A549 (cell line): ENCODE measurements at regions not wholly inside any gene's neighbourhood (a gene's known extent, or its start where the extent isn't known, plus 50 kb on each side); places are given as distances from the start of the nearest gene placed in this dataset.

Experiments used
- ATAC-seq, 2 experiments: fragments of 200-7000 bp in 1 of 2; fragments of >200 bp in 1 of 2; cut with Nextera tagmentation in 1 of 2; cut with Tn5 transposase in 1 of 2; 3 replicates each; pipeline versions ENCODE4 v1.8.0 to v1.9.1; 2018 to 2020; ENCODE audit warnings: mild to moderate bottlenecking in 1 of 2, moderate library complexity in 1 of 2
- CTCF ChIA-PET: fragments of 300-600 bp; sonication (Branson Sonifier 250); formaldehyde crosslinking; extraction: SDS; loops from one replicate; lab custom pipeline; 2021; ENCODE audit warnings: antibody characterized with exemption, inconsistent platforms; lab: Yijun Ruan, JAX
- POLR2A ChIA-PET: fragments of 350-600 bp; formaldehyde crosslinking; extraction: SDS; loops from one replicate; lab custom pipeline; 2021; ENCODE audit warnings: antibody characterized with exemption, inconsistent platforms; lab: Yijun Ruan, JAX
- DNase-seq, 2 experiments: peaks; one replicate each; pipeline versions ENCODE4 v3.0.0 to v3.0.0-alpha.2; 2011 to 2016; ENCODE audit warnings: low read depth in 1 of 2, low spot score in 1 of 2
- FAIRE-seq: peaks from 2 replicates; lab custom pipeline; 2011; peaks lifted over from hg19 to GRCh38; lab: Jason Lieb, UNC
- H3K27ac ChIP-seq, 2 experiments: fragments of >200 bp; sonication (Bioruptor Twin); formaldehyde crosslinking; 3 replicates each; pipeline ENCODE4 v1.5.1; 2016 to 2017
- H3K4me1 ChIP-seq: fragments of >200 bp; sonication (Bioruptor Twin); formaldehyde crosslinking; 3 replicates; pipeline ENCODE4 v1.6.1; 2016
- H3K4me2 ChIP-seq: fragments of >200 bp; sonication (Bioruptor Twin); formaldehyde crosslinking; 3 replicates; pipeline ENCODE4 v1.6.1; 2016
- H3K4me3 ChIP-seq: fragments of >200 bp; sonication (Bioruptor Twin); formaldehyde crosslinking; 3 replicates; pipeline ENCODE4 v1.5.1; 2016
- H3K9me3 ChIP-seq: fragments of >200 bp; sonication (Bioruptor Twin); formaldehyde crosslinking; 3 replicates; pipeline ENCODE4 v1.6.1; 2016
- ATOH8 ChIP-seq: fragments of 250-450 bp; sonication (Bioruptor Pico); IDR thresholded peaks from 2 replicates; pipeline ENCODE4 v1.5.0; 2020; ENCODE audit warnings: low read depth, mild to moderate bottlenecking, moderate library complexity
- BHLHE40 ChIP-seq: IDR thresholded peaks from 2 replicates; pipeline ENCODE4 v1.6.1; 2012; ENCODE audit warnings: low read depth, low read length, inconsistent platforms
- CBX8 ChIP-seq: fragments of 200-600 bp; sonication (generic); IDR thresholded peaks from 2 replicates; pipeline ENCODE4 v1.6.1; 2016
- CEBPB ChIP-seq, 2 experiments: fragments of >200 bp in 1 of 2; sonication (Bioruptor Twin) in 1 of 2; formaldehyde crosslinking in 1 of 2; IDR thresholded peaks; 2 replicates each; pipeline ENCODE4 v1.6.1; 2012 to 2016
- CHD2 ChIP-seq: fragments of 150-350 bp; IDR thresholded peaks from 2 replicates; pipeline ENCODE4 v1.6.1; 2014; ENCODE audit warnings: low read length; ENCODE audit not compliant: partially characterized antibody
- EHF ChIP-seq: fragments of 250-450 bp; sonication (Bioruptor Pico); IDR thresholded peaks from 2 replicates; pipeline ENCODE4 v1.5.0; 2020; ENCODE audit warnings: mild to moderate bottlenecking
- FOSL2 ChIP-seq, 2 experiments: fragments of 450-650 bp in 1 of 2; fragments of >200 bp in 1 of 2; sonication (Bioruptor Twin) in 1 of 2; formaldehyde crosslinking; IDR thresholded peaks; 2 replicates each; pipeline versions ENCODE4 v1.5.0 to v1.6.1; 2016 to 2020; ENCODE audit warnings: mild to moderate bottlenecking in 1 of 2, moderate library complexity in 1 of 2
- FOXS1 ChIP-seq: fragments of 250-450 bp; sonication (Bioruptor Pico); IDR thresholded peaks from 2 replicates; pipeline ENCODE4 v1.5.0; 2020; ENCODE audit warnings: mild to moderate bottlenecking, moderate library complexity
- GATA3 ChIP-seq: IDR thresholded peaks from 2 replicates; pipeline ENCODE4 v1.6.1; 2012; ENCODE audit warnings: borderline replicate concordance
- HOXB5 ChIP-seq: fragments of 250-450 bp; sonication (Bioruptor Pico); IDR thresholded peaks from 2 replicates; pipeline ENCODE4 v1.5.0; 2020; ENCODE audit warnings: mild to moderate bottlenecking, moderate library complexity
- KDM5A ChIP-seq: fragments of 200-600 bp; sonication (generic); IDR thresholded peaks from 2 replicates; pipeline ENCODE4 v1.6.1; 2016; ENCODE audit warnings: antibody characterized with exemption, mild to moderate bottlenecking
- MAFK ChIP-seq: fragments of 450-650 bp; IDR thresholded peaks from 2 replicates; pipeline ENCODE4 v1.6.1; 2014; ENCODE audit not compliant: partially characterized antibody
- MAX ChIP-seq: IDR thresholded peaks from 2 replicates; pipeline ENCODE4 v1.6.1; 2012
- MYC ChIP-seq: IDR thresholded peaks from 2 replicates; pipeline ENCODE4 v1.6.1; 2012; ENCODE audit warnings: mild to moderate bottlenecking, inconsistent platforms, low read length, improper control_type of control experiment, borderline replicate concordance
- NFE2L2 ChIP-seq: fragments of 150-350 bp; conservative IDR thresholded peaks from 2 replicates; pipeline ENCODE4 v1.6.1; 2014; ENCODE audit warnings: low read length
- NPAS2 ChIP-seq: fragments of 250-450 bp; sonication (Bioruptor Pico); IDR thresholded peaks from 2 replicates; pipeline ENCODE4 v1.8.0; 2022; ENCODE audit warnings: mild to moderate bottlenecking, moderate library complexity, borderline replicate concordance
- NR3C1 ChIP-seq: fragments of >200 bp; sonication (Bioruptor Twin); formaldehyde crosslinking; IDR thresholded peaks from 3 replicates; pipeline ENCODE4 v1.6.1; 2017
- PBX3 ChIP-seq: IDR thresholded peaks from 2 replicates; pipeline ENCODE4 v1.6.1; 2012
- RNF2 ChIP-seq: fragments of 200-600 bp; sonication (generic); IDR thresholded peaks from 2 replicates; pipeline ENCODE4 v1.6.1; 2016; ENCODE audit warnings: low read depth, mild to moderate bottlenecking, antibody characterized with exemption, moderate library complexity, borderline replicate concordance
- USF2 ChIP-seq: fragments of 450-650 bp; IDR thresholded peaks from 2 replicates; pipeline ENCODE4 v1.6.1; 2014; ENCODE audit warnings: antibody characterized with exemption
- ZNF302 ChIP-seq: fragments of 250-450 bp; sonication (Bioruptor Pico); IDR thresholded peaks from 2 replicates; pipeline ENCODE4 v1.9.0; 2021; ENCODE audit warnings: inconsistent platforms, mild to moderate bottlenecking, moderate library complexity
- WGBS: methylation state at CpG from one replicate; pipeline ENCODE4 v1.1.6; 2017; ENCODE audit errors: missing lambda C conversion rate; 5-methylcytosine and 5-hydroxymethylcytosine counted together
- TF ChIP-seq, protein P1 (sequence below): fragments of >200 bp; sonication (Bioruptor Twin); formaldehyde crosslinking; IDR thresholded peaks from 2 replicates; pipeline ENCODE4 v1.6.1; 2016
- TF ChIP-seq, protein P2 (sequence below): fragments of 200-600 bp; sonication (generic); IDR thresholded peaks from 2 replicates; pipeline ENCODE4 v1.6.1; 2016; ENCODE audit warnings: antibody characterized with exemption, mild to moderate bottlenecking, moderate library complexity

GRCh38 chr14:101445278-101445677, 116.0 kb upstream of the DIO3 start:
- no peak for FAIRE-seq
- Histone ChIP-seq H3K4me2 (no peak overlapping the region), H3K4me3 (no peak overlapping the region)
- DNase-seq: no peak
- ChIA-PET POLR2A (interaction anchor here (2.0 kb wide), 1 partner anchor 31 kb away, joined by 7 read pairs; no protein-coding TSS in a partner anchor), CTCF (interaction anchor here (0.8 to 1.3 kb wide), 5 partner anchors 23 to 595 kb away, joined by 3 to 4 read pairs (median 4); no protein-coding TSS in a partner anchor)
- WGBS: 89% methylated on average over 4 of the region's 4 CpGs
- ATAC-seq: no peak
- TF ChIP-seq HOXB5 (CRISPR knock-in tag) (no peak), ZNF302 (no peak), EHF (CRISPR knock-in tag) (no peak)
- TF ChIP-seq, all 56 proteins: peak for 0
- H3K27ac ChIP-seq: peak overlapping the region in 1 of 2 experiments; percentile 62; a peak in 3 of 6 replicates
- H3K4me1 ChIP-seq: peaks cover 14% of the 10 kb centered on the region
- no peaks in the 10 kb centered on the region for H3K9me3 ChIP-seq

DNA sequence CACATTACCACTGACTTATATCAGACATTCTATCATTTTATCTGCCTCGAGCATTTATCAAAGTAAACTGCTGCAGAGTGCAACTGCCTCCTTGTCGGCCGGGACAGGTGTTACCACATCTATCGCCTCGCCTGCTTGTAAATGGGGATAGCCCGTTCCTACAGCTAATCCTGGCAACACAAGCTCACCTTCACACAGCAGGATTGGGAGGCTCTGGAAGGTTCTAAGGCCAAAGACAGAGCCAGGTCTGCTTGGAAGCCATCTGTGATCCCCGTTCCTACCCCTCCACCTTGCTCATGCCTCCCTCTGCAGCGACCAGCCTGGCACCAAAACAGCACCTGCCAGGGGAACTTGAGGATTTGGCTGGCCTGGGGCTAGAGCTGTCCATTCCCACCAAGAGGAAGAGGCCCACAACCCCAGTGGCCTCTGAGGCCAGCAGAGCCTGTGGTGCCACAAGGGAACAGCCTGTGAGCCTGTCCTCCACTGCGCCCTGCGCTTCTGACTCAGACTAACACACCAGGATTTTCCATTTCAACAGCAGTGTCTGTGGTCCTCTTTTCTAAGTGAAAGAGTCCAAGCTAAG, 114.8 kb upstream of the DIO3 start:
- no peak; a peak in 1 of 6 replicates for ATAC-seq
- Histone ChIP-seq H3K4me1 (peaks cover 11% of the 10 kb centered on the region), H3K4me2 (no peak overlapping the region), H3K9me3 (no peaks in the 10 kb centered on the region), H3K27ac (peak overlapping the region in 1 of 2 experiments; percentile 74; a peak in 3 of 6 replicates), H3K4me3 (no peak overlapping the region)
- FAIRE-seq: no peak
- ChIA-PET CTCF (interaction anchor here (0.6 to 1.2 kb wide), 3 partner anchors 10 to 341 kb away, joined by 3 to 4 read pairs (median 3); no protein-coding TSS in a partner anchor), POLR2A (interaction anchor here (1.0 to 2.0 kb wide), 2 partner anchors 30 kb away, joined by 6 to 7 read pairs; no protein-coding TSS in a partner anchor)
- TF ChIP-seq, protein P1, sequence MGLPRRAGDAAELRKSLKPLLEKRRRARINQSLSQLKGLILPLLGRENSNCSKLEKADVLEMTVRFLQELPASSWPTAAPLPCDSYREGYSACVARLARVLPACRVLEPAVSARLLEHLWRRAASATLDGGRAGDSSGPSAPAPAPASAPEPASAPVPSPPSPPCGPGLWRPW: no peak
- no peak for TF ChIP-seq MYC
- TF ChIP-seq NR3C1: no peak
- TF ChIP-seq GATA3: no peak
- no peak for TF ChIP-seq NPAS2 (CRISPR knock-in tag)
- TF ChIP-seq CHD2: no peak
- no peak for TF ChIP-seq USF2
- no peak for TF ChIP-seq FOXS1 (CRISPR knock-in tag)
- TF ChIP-seq FOSL2 (IDR thresholded peaks at IDR 0.05): no peak
- no peak for TF ChIP-seq FOSL2 (CRISPR knock-in tag; IDR thresholded peaks at IDR 0.05)
- no peak for TF ChIP-seq CEBPB (IDR thresholded peaks at IDR 0.05)
- TF ChIP-seq CBX8: no peak
- TF ChIP-seq NFE2L2: no peak
- TF ChIP-seq MAX: no peak
- no peak for TF ChIP-seq MAFK
- no peak for TF ChIP-seq PBX3
- TF ChIP-seq, protein P2, sequence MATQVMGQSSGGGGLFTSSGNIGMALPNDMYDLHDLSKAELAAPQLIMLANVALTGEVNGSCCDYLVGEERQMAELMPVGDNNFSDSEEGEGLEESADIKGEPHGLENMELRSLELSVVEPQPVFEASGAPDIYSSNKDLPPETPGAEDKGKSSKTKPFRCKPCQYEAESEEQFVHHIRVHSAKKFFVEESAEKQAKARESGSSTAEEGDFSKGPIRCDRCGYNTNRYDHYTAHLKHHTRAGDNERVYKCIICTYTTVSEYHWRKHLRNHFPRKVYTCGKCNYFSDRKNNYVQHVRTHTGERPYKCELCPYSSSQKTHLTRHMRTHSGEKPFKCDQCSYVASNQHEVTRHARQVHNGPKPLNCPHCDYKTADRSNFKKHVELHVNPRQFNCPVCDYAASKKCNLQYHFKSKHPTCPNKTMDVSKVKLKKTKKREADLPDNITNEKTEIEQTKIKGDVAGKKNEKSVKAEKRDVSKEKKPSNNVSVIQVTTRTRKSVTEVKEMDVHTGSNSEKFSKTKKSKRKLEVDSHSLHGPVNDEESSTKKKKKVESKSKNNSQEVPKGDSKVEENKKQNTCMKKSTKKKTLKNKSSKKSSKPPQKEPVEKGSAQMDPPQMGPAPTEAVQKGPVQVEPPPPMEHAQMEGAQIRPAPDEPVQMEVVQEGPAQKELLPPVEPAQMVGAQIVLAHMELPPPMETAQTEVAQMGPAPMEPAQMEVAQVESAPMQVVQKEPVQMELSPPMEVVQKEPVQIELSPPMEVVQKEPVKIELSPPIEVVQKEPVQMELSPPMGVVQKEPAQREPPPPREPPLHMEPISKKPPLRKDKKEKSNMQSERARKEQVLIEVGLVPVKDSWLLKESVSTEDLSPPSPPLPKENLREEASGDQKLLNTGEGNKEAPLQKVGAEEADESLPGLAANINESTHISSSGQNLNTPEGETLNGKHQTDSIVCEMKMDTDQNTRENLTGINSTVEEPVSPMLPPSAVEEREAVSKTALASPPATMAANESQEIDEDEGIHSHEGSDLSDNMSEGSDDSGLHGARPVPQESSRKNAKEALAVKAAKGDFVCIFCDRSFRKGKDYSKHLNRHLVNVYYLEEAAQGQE: no peak
- no peak for TF ChIP-seq ATOH8 (CRISPR knock-in tag)
- no peak for TF ChIP-seq RNF2
- TF ChIP-seq BHLHE40: no peak
- no peak for TF ChIP-seq KDM5A
- DNase-seq: no peak
- 95% methylated on average over 10 of the region's 10 CpGs for WGBS
